Endodermal cell (in vitro differentiated cells): ENCODE measurements at regions not wholly inside any gene's neighbourhood (a gene's known extent, or its start where the extent isn't known, plus 50 kb on each side); places are given as distances from the start of the nearest gene placed in this dataset.

Experiments used
- DNase-seq: peaks from one replicate; pipeline ENCODE4 v3.0.0-alpha.2; 2017
- H3K27ac ChIP-seq: 2 replicates; pipeline ENCODE4 v1.5.1; 2013; ENCODE audit warnings: mild to moderate bottlenecking, low read depth, low read length, moderate library complexity
- H3K27me3 ChIP-seq: 2 replicates; pipeline ENCODE4 v1.6.1; 2013; ENCODE audit warnings: mild to moderate bottlenecking, low read length, moderate library complexity; ENCODE audit not compliant: insufficient read depth, control insufficient read depth, poor library complexity, severe bottlenecking
- H3K36me3 ChIP-seq: 2 replicates; pipeline ENCODE4 v1.7.0; 2013; ENCODE audit warnings: mild to moderate bottlenecking, low read length, moderate library complexity; ENCODE audit not compliant: control insufficient read depth, insufficient read depth
- H3K4me1 ChIP-seq: one replicate; pipeline ENCODE4 v1.7.0; 2013; ENCODE audit warnings: low read length; ENCODE audit not compliant: control insufficient read depth, insufficient read depth
- H3K4me3 ChIP-seq: 2 replicates; pipeline ENCODE4 v1.5.1; 2013; ENCODE audit warnings: mild to moderate bottlenecking, low read length, moderate library complexity
- H3K9ac ChIP-seq: 2 replicates; pipeline ENCODE4 v1.6.1; 2013; ENCODE audit warnings: mild to moderate bottlenecking, low read length, moderate library complexity; ENCODE audit not compliant: poor library complexity, severe bottlenecking; ENCODE audit errors: extremely low read depth
- H3K9me3 ChIP-seq: 2 replicates; pipeline ENCODE4 v1.6.1; 2013; ENCODE audit warnings: mild to moderate bottlenecking, low read length, moderate library complexity; ENCODE audit not compliant: control insufficient read depth
- H3K27ac Mint-ChIP-seq: 2 replicates; pipeline ENCODE4 v1.8.0; 2020; ENCODE audit warnings: mixed read lengths
- H3K27me3 Mint-ChIP-seq: 2 replicates; pipeline ENCODE4 v1.8.0; 2021; ENCODE audit warnings: mild to moderate bottlenecking, mixed read lengths; ENCODE audit not compliant: insufficient read depth
- H3K36me3 Mint-ChIP-seq: 2 replicates; pipeline ENCODE4 v1.8.0; 2020; ENCODE audit warnings: low read depth, mixed read lengths
- H3K4me1 Mint-ChIP-seq: 2 replicates; pipeline ENCODE4 v1.8.0; 2020; ENCODE audit warnings: mixed read lengths
- H3K4me3 Mint-ChIP-seq: 2 replicates; pipeline ENCODE4 v1.8.0; 2020; ENCODE audit warnings: mild to moderate bottlenecking, moderate library complexity, mixed read lengths
- H3K9me3 Mint-ChIP-seq: 2 replicates; pipeline ENCODE4 v1.8.0; 2020; ENCODE audit warnings: mild to moderate bottlenecking, mixed read lengths
- WGBS, 2 experiments: methylation state at CpG; one replicate each; pipeline versions ENCODE4 v1.1.5 to v1.1.7; 2013; ENCODE audit warnings: missing lambda C conversion rate in 2 of 2, mixed read lengths in 1 of 2; ENCODE audit not compliant: insufficient coverage in 1 of 2, insufficient read length in 1 of 2; 5-methylcytosine and 5-hydroxymethylcytosine counted together
- TF ChIP-seq, protein P1 (sequence below): fragments of 200-600 bp; sonication (generic); conservative IDR thresholded peaks from 2 replicates; pipeline ENCODE4 v1.5.0; 2021; ENCODE audit warnings: antibody characterized with exemption, mild to moderate bottlenecking

DNA sequence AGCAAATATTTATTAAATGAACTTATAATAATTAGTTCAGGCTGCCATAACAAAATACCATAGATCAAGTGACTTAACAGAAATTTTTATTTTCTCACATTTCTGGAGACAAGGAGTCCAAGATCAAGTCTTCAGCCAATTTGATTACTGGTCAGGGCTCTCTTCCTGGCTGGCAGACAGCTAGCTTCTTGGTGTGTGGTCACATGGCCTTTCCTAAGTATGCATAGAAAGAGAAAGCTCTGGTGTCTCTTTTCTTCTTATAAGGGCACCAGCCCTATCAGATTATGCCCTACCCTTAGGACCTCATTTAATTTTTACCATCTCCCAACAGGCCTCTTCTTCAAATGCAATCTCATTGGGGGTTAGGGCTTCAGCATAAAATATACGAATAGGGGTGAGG, 438.5 kb upstream of the INTU start:
- Mint-ChIP-seq H3K4me3 (no peak overlapping the region), H3K27me3 (no peaks in the 10 kb centered on the region), H3K9me3 (no peaks in the 10 kb centered on the region), H3K27ac (no peak overlapping the region), H3K4me1 (peaks cover 6% of the 10 kb centered on the region), H3K36me3 (no peaks in the 10 kb centered on the region)
- Histone ChIP-seq H3K27ac (no peak overlapping the region), H3K27me3 (no peaks in the 10 kb centered on the region), H3K4me3 (no peak overlapping the region), H3K9ac (no peak overlapping the region), H3K9me3 (no peaks in the 10 kb centered on the region), H3K4me1 (peaks cover 4% of the 10 kb centered on the region), H3K36me3 (no peaks in the 10 kb centered on the region)
- 80 to 92% methylated on average over 1 of the region's 1 CpG for WGBS, 2 experiments
- DNase-seq: no peak
- TF ChIP-seq, protein P1, sequence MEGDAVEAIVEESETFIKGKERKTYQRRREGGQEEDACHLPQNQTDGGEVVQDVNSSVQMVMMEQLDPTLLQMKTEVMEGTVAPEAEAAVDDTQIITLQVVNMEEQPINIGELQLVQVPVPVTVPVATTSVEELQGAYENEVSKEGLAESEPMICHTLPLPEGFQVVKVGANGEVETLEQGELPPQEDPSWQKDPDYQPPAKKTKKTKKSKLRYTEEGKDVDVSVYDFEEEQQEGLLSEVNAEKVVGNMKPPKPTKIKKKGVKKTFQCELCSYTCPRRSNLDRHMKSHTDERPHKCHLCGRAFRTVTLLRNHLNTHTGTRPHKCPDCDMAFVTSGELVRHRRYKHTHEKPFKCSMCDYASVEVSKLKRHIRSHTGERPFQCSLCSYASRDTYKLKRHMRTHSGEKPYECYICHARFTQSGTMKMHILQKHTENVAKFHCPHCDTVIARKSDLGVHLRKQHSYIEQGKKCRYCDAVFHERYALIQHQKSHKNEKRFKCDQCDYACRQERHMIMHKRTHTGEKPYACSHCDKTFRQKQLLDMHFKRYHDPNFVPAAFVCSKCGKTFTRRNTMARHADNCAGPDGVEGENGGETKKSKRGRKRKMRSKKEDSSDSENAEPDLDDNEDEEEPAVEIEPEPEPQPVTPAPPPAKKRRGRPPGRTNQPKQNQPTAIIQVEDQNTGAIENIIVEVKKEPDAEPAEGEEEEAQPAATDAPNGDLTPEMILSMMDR: no peak

GRCh38 chr4:127196655-127197352, 436.0 kb upstream of the INTU start:
- TF ChIP-seq, protein P1: no peak
- no peaks in the 10 kb centered on the region for H3K36me3 ChIP-seq
- Mint-ChIP-seq H3K27me3 (no peaks in the 10 kb centered on the region), H3K27ac (no peak overlapping the region), H3K9me3 (no peaks in the 10 kb centered on the region), H3K36me3 (no peaks in the 10 kb centered on the region), H3K4me3 (no peak overlapping the region), H3K4me1 (peaks cover 6% of the 10 kb centered on the region)
- no peak for DNase-seq
- H3K9ac ChIP-seq: no peak overlapping the region
- H3K27ac ChIP-seq: no peak overlapping the region
- WGBS, 2 experiments: 45 to 51% methylated on average over 4 to 7 of the region's 7 CpGs
- H3K27me3 ChIP-seq: no peaks in the 10 kb centered on the region
- no peak overlapping the region for H3K4me3 ChIP-seq
- no peaks in the 10 kb centered on the region for H3K4me1 ChIP-seq
- no peaks in the 10 kb centered on the region for H3K9me3 ChIP-seq

- H3K36me3 ChIP-seq: no peaks in the 10 kb centered on the region
- no peak overlapping the region for H3K27ac ChIP-seq
- 94% methylated on average over 3 of the region's 3 CpGs; no CpG with 5 or more reads in 1 of the 2 experiments for WGBS, 2 experiments
- Mint-ChIP-seq H3K27ac (no peak overlapping the region), H3K9me3 (no peaks in the 10 kb centered on the region), H3K4me3 (no peak overlapping the region), H3K36me3 (no peaks in the 10 kb centered on the region), H3K4me1 (no peaks in the 10 kb centered on the region), H3K27me3 (no peaks in the 10 kb centered on the region)
- no peak overlapping the region for H3K9ac ChIP-seq
- no peak overlapping the region for H3K4me3 ChIP-seq
- H3K9me3 ChIP-seq: no peaks in the 10 kb centered on the region
- H3K27me3 ChIP-seq: no peaks in the 10 kb centered on the region
- TF ChIP-seq, protein P1: no peak
- no peaks in the 10 kb centered on the region for H3K4me1 ChIP-seq
- no peak for DNase-seq
Measured at GRCh38 chr4:127203562-127204200, 429.1 kb upstream of the INTU start.
